GM12891 (cell line): ENCODE measurements at regions not wholly inside any gene's neighbourhood (a gene's known extent, or its start where the extent isn't known, plus 50 kb on each side); places are given as distances from the start of the nearest gene placed in this dataset.
"Not testable (repeated sequence)": the region's sequence is repeated elsewhere in the genome, so short reads cannot be mapped to it uniquely, and the experiment has no call there.

ENCODE experiments used
- DNase-seq: peaks from one replicate; pipeline ENCODE4 v3.0.0; 2011; ENCODE audit warnings: low spot score; ENCODE audit not compliant: insufficient read length
- FAIRE-seq: peaks from 2 replicates; lab custom pipeline; 2011; peaks lifted over from hg19 to GRCh38; lab: Jason Lieb, UNC
- PAX5 ChIP-seq: IDR thresholded peaks from 2 replicates; pipeline ENCODE4 v1.6.1; 2011; ENCODE audit warnings: low read length, moderate library complexity, mild to moderate bottlenecking; ENCODE audit not compliant: insufficient read depth, severe bottlenecking
- POLR2A ChIP-seq: IDR thresholded peaks from 2 replicates; pipeline ENCODE4 v1.6.1; 2011; ENCODE audit warnings: low read depth, low read length, control low read depth
- POLR2AphosphoS5 ChIP-seq: IDR thresholded peaks from 2 replicates; pipeline ENCODE4 v1.6.1; 2011; ENCODE audit warnings: low read depth, low read length, control low read depth
- POU2F2 ChIP-seq: IDR thresholded peaks from 2 replicates; pipeline ENCODE4 v1.6.1; 2011; ENCODE audit warnings: low read depth, mild to moderate bottlenecking, control low read depth, low read length, moderate library complexity
- SPI1 ChIP-seq: IDR thresholded peaks from 2 replicates; pipeline ENCODE4 v1.6.1; 2011; ENCODE audit warnings: low read depth, low read length, control low read depth
- TAF1 ChIP-seq: IDR thresholded peaks from 2 replicates; pipeline ENCODE4 v1.6.1; 2011; ENCODE audit warnings: low read depth, low read length, control low read depth

DNA sequence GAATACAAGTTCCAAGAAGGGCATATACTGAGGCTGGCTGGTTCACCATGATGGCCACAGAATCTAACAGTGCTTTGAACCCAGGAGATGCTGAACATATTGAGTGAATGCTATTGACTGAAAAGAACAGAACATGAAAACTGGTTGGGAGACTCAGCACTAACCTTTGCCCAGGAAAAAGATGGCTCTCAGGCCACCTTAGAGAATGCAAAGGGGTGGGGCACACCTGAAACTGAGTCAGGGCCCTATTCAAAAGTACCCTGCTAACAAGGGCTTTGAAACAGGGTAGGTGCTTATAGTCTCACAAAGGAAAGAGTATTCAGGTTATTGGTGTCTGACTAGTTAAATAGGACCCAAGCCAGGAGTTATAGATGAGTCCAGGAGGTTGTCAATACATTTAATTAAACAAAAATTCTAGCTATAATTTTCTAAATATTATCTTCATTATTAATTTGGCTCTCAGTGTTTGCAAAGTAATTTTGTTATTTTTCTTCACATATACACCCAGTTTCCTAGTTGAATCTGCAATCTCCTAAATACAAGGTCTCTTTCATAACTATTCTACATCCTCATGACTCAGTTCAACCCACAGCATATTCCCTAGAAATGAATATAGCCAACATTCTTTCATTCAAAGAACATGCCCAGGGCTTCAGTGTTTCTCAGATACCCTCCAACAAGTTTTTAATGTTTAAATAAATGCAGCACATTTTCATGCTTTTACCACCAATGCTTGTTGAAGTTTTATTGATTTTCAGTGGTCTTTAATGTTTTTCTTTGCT lies 144.2 kb upstream of the RAPGEF2 start:
- no peak for FAIRE-seq
- no peak for DNase-seq
- TF ChIP-seq PAX5 (no peak), POLR2A (no peak)

DNA sequence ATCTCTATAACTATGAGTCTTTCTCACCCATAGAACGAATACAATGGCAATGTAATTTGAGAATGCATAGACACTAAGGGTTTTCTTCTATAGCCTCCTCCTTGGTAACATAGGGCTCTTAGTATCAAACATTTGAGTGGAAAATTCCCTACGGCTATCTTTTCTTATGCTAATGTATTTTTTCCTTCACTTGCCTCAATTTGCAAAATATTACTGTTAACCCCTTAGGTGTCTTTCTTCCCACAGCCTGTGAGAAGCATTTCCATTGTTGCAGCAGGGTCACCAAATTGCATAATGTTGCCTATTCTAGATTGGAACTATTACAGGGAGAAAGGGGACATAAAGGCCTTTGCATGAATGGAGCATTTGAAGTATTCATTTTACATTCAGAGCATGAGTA lies 140.5 kb upstream of the RAPGEF2 start:
- FAIRE-seq (no peak), DNase-seq (no peak)
- TF ChIP-seq PAX5 = no peak
- TF ChIP-seq POLR2A = no peak
- no peak for TF ChIP-seq TAF1
- TF ChIP-seq POLR2AphosphoS5 = no peak
- no peak for TF ChIP-seq POU2F2

DNA sequence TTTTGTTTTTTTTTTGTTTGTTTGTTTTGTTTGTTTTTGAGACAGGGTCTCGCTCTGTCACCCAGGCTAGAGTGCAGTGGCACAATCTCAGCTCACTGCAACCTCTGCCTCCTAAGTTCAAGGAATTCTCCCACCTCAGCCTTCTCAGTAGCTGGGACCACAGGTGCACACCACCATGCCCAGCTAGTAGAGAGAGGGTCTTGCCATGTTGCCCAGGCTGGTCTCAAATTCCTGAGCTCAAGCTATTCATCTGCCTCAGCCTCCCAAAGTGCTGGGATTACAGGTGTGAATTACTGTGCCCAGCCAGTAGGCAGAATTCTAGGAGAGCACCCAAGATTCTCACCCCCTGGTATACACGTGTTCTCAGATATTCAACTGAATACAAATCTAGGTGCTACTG lies 139.6 kb upstream of the RAPGEF2 start:
- not testable (repeated sequence) for DNase-seq, FAIRE-seq

DNA sequence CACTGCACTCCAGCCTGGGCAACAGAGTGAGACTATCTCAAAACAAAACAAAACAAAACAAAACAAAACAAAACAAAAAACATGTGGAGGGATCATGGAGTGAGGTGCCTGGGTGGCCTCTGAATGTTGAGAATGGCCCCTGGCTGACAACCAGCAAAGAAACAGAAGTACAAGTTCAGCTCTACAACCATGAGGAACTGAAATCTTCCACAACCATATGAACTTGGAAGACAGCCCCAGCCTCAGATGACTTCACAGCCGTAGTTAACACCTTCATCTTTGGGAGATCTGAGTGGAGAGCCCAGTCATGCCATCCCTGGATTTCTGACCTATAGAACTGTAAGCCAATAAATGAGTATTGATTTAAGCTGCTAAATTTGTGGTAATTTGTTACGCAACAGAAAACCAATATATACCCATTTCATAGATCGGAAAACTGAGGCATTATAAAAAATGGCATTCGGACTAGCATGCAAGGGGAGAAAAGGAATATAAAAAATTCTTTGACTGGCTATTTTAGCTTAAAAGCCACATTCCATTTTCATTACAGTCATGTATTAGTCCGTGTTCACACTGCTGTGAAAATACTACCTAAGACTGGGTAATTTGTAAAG lies 138.7 kb upstream of the RAPGEF2 start:
- TF ChIP-seq PAX5 (no peak), TAF1 (no peak), SPI1 (peak; percentile 31; the same call in 1 of the 2 replicates), POLR2AphosphoS5 (no peak), POU2F2 (no peak), POLR2A (no peak)
- no peak for FAIRE-seq
- DNase-seq = no peak

DNA sequence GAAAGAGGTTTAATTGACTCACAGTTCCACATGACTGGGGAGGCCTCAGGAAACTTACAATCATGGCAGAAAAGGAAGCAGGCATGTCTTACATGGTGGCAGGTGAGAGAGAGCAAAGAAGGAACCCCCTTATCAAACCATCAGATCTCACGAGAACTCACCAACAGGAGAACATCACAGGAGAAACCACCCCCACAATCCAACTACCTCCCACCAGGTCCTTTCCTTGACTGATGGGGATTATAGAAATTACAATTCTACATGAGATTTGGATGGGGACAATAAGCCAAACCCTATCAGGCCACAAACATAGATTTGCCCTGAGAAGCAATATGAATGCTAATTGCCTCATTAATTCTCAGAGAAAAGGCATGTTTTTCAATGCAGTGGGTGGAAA lies 138.2 kb upstream of the RAPGEF2 start:
- DNase-seq (no peak), FAIRE-seq (no peak)
- TF ChIP-seq TAF1 = no peak
- no peak for TF ChIP-seq PAX5
- no peak for TF ChIP-seq POLR2AphosphoS5
- TF ChIP-seq POU2F2 = no peak
- no peak for TF ChIP-seq SPI1
- no peak for TF ChIP-seq POLR2A

DNA sequence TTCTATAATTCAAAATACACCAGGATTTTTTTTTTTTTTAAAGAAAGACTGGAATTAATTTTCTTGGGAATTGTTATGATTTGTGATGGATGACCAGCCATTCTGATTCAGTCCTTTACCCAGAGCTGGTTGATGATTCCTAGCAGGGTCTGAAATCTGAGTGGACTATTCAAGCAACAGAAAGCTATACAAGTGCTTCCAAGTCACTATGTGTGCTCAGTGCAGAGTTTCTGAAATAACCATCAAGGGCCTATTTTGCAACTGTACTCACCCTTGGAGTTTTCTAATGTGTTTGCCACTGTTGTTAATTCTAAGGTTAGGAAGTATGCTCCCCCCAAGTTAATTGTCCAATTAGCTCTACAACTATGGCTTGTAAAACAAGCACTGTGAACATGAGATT lies 137.7 kb upstream of the RAPGEF2 start:
- no peak for FAIRE-seq

DNA sequence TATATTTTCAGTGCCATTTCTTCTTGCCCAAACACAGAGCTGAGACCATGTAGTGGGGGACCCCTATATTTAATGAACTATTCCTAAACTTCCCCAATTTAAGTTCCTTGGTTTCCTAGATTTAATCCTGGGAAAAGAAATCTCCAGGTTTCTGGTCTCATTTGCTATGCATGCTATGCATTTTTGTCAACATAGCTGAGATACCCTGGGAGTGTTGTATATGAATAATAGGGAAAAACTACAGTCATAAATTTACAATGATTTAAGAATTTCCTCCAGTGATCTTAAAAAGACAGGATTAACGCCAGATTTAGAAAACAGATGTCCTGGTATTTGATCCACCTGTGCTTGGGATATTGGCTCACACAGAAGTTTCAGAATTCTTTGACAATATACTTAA lies 136.8 kb upstream of the RAPGEF2 start:
- FAIRE-seq (no peak), DNase-seq (no peak)
- TF ChIP-seq POLR2AphosphoS5 (no peak), POLR2A (no peak), TAF1 (no peak), SPI1 (no peak), PAX5 (no peak), POU2F2 (no peak)

More for the DNA sequence above, 137.7 kb upstream of the RAPGEF2 start:
- no peak for TF ChIP-seq POLR2AphosphoS5
- TF ChIP-seq PAX5 = no peak
- no peak for TF ChIP-seq POU2F2
- TF ChIP-seq POLR2A = no peak
- TF ChIP-seq SPI1 = no peak
- no peak for TF ChIP-seq TAF1
- no peak for DNase-seq

DNA sequence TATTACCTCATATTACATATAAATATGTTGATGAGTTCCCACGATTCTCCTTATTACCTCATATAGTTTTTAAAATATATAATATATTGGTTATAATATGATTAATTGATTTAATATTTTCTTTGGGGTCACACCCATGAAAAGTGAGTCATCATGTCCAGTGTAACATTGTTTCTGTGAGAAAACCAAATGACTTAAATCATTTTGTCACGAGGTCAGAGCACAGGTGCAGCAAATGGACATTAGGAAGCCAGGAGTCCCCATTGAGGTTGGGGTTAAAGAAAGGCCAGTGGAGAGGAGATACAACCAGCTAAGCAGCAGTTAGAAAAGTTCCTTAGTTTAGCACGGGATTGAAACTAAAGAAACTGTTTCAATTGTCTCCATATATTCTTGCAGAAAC lies 133.9 kb upstream of the RAPGEF2 start:
- FAIRE-seq (no peak), DNase-seq (no peak)
- TF ChIP-seq TAF1 (no peak), POLR2A (no peak), SPI1 (no peak)

DNA sequence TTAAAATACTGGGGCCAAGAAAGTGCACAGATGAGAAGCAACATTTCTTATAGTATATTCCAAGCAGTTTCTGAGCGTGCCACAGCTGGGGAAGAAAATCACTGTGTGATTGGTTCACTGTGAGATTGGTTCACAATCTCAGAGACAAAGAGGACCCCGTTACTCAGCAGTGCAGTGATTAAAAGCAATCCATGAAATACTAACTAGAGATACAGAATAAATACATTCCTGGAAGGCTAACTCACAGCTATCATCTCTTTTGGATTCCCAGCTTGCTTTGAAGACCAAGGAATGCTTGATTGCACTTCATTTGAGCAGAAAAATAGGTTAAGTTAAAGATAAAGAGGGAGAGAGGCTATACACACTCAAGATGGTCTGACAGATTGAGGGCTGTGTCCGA lies 132.1 kb upstream of the RAPGEF2 start:
- DNase-seq (no peak), FAIRE-seq (no peak)
- TF ChIP-seq PAX5 = no peak
- TF ChIP-seq SPI1 = no peak
- no peak for TF ChIP-seq POU2F2
- no peak for TF ChIP-seq POLR2AphosphoS5
- no peak for TF ChIP-seq POLR2A
- no peak for TF ChIP-seq TAF1

DNA sequence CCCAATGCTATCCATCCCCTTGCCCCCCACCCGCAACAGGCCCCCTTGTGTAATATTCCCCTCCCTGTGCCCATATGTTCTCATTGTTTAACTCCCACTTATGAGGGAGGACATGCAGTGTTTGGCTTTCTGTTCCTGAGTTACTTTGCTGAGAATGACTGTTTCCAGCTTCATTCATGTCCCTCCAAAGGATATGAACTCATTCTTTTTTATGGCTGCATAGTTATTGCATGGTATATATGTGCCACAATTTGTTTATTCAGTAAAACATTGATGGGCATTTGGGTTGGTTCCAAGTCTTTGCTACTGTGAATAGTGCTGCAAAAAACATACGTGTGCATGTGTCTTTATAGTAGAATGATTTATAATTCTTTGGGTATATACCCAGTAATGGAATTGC lies 128.4 kb upstream of the RAPGEF2 start:
- DNase-seq, FAIRE-seq: not testable (repeated sequence)

DNA sequence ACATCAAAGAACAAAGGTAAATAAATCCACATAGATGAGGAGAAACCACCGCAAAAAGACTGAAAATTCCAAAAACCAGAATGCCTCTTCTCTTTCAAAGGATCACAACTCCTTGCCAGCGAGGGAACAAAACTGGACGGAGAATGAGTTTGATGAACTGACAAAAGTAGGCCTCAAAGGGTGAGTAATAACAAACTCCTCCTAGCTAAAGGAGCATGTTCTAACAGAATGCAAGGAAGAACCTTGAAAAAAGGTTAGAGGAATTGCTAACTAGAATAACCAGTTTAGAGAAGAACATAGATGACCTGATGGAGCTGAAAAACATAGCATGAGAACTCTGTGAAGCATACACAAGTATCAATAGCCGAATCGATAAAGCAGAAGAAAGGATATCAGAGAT lies 122.2 kb upstream of the RAPGEF2 start:
- FAIRE-seq, DNase-seq: not testable (repeated sequence)
